NCI-H526 (cell line): ENCODE measurements at regions not wholly inside any gene's neighbourhood (a gene's known extent, or its start where the extent isn't known, plus 50 kb on each side); places are given as distances from the start of the nearest gene placed in this dataset.

Source experiments
- DNase-seq, 2 experiments: peaks; one replicate each; lab custom pipeline; 2025; lab: John Stamatoyannopoulos, UW

GRCh38 chr6:11296449-11297375, 64.2 kb upstream of the NEDD9 start:
- DNase-seq = no peak

- no peak for DNase-seq
Observed at GRCh38 chr6:11295969-11296368, 63.5 kb upstream of the NEDD9 start.

GRCh38 chr6:11294228-11294627, 61.8 kb upstream of the NEDD9 start:
- no peak for DNase-seq

GRCh38 chr6:11292594-11293236, 60.2 kb upstream of the NEDD9 start:
- DNase-seq = no peak

- DNase-seq = no peak
Observed at GRCh38 chr6:11292091-11292490, 59.6 kb upstream of the NEDD9 start.

- DNase-seq = no peak
Observed at GRCh38 chr6:11291582-11291981, 59.1 kb upstream of the NEDD9 start.

GRCh38 chr6:11290027-11290426, 57.6 kb upstream of the NEDD9 start:
- no peak for DNase-seq

GRCh38 chr6:11288065-11288464, 55.6 kb upstream of the NEDD9 start:
- no peak for DNase-seq

GRCh38 chr6:11284996-11285395, 52.5 kb upstream of the NEDD9 start:
- no peak for DNase-seq

- DNase-seq = no peak
Observed at GRCh38 chr6:11283629-11284028, 51.2 kb upstream of the NEDD9 start.

- DNase-seq = no peak
Observed at GRCh38 chr6:11282875-11283274, 50.4 kb upstream of the NEDD9 start.
